ENCODE measurements at regions not wholly inside any gene's neighbourhood (a gene's known extent, or its start where the extent isn't known, plus 50 kb on each side); places are given as distances from the start of the nearest gene placed in this dataset.

GRCh38 chr13:65401315-65401714 lies 1828.8 kb downstream of the PCDH9 start (continued):
- no peak for TF ChIP-seq ZFP36 (IDR thresholded peaks at IDR 0.05; ENCODE audit: borderline replicate concordance, low read depth, low read length, partially characterized antibody)

- BruUV-seq (replicated peaks), result no TSS peak
- H3K36me3 ChIP-seq (replicated peaks in 1 of 2; ENCODE audit: control insufficient read depth in 1 of 2, insufficient read depth in 2 of 2, low read length in 2 of 2), result no peaks in the 10 kb centered on the region
- ATAC-seq, result no peak
Observed at GRCh38 chr13:65400702-65401101, 1829.4 kb downstream of the PCDH9 start.

More at GRCh38 chr13:65400702-65401101, 1829.4 kb downstream of the PCDH9 start:
- H3K4me1 ChIP-seq (ENCODE audit: insufficient read depth, low read length), result no peaks in the 10 kb centered on the region
- no peak overlapping the region for H3K4me2 ChIP-seq (ENCODE audit: low read depth, low read length)
- intact Hi-C loops (cut with micrococcal nuclease; ENCODE audit: unreplicated experiment), result no loop called here
- no peak overlapping the region for H2AFZ ChIP-seq (ENCODE audit: low read length)
- in situ Hi-C loops (cut with HindIII; ENCODE audit: extremely low pct_ligation_motif_present, low pct_unique_long_range_greater_than_20kb), result no loop called here
- POLR2A ChIA-PET, result no interaction called here
- no peak overlapping the region for H3K9ac ChIP-seq (ENCODE audit: insufficient read depth, low read depth, low read length)
- H3K9me3 ChIP-seq (ENCODE audit: low read length), result no peaks in the 10 kb centered on the region
- no peaks in the 10 kb centered on the region for H3K79me2 ChIP-seq (ENCODE audit: insufficient read depth, low read length)
- no peak overlapping the region for H3K27ac ChIP-seq (ENCODE audit: extremely low read length, insufficient read depth, low read length)
- no peak overlapping the region for H3K4me3 ChIP-seq (replicated peaks in 1 of 3; ENCODE audit: insufficient read depth in 1 of 3, low read depth in 2 of 3, low read length in 3 of 3)
- H3K27me3 ChIP-seq (ENCODE audit: control insufficient read depth in 1 of 2, insufficient read depth in 2 of 2, low read length in 2 of 2), result no peaks in the 10 kb centered on the region; a peak in 1 of 5 replicates
- CTCF ChIA-PET (ENCODE audit: low intra/inter-chr PET ratio, low total read pairs), result no interaction called here
- H4K20me1 ChIP-seq (ENCODE audit: insufficient read depth, low read length), result no peaks in the 10 kb centered on the region
- no peak for DNase-seq (ENCODE audit: low spot score)
- WGBS (ENCODE audit: low lambda C conversion rate), result 4% methylated on average over 2 of the region's 2 CpGs
- TF ChIP-seq TEAD3 (CRISPR knock-in tag; optimal IDR thresholded peaks at IDR 0.05; ENCODE audit: borderline replicate concordance), result no peak
- TF ChIP-seq SCMH1 (CRISPR knock-in tag; IDR thresholded peaks at IDR 0.05; ENCODE audit: borderline replicate concordance), result no peak
- no peak for TF ChIP-seq LCORL (IDR thresholded peaks at IDR 0.05)
- no peak for TF ChIP-seq LCORL (CRISPR knock-in tag; IDR thresholded peaks at IDR 0.05)
- no peak for TF ChIP-seq MXI1 (IDR thresholded peaks at IDR 0.05; ENCODE audit: borderline replicate concordance, low read depth, low read length)
- no peak for TF ChIP-seq RERE (CRISPR knock-in tag; IDR thresholded peaks at IDR 0.05; ENCODE audit: low read depth)
- no peak for TF ChIP-seq MXD4 (CRISPR knock-in tag; IDR thresholded peaks at IDR 0.05)
- no peak for TF ChIP-seq MED1 (CRISPR knock-in tag; IDR thresholded peaks at IDR 0.05)
- TF ChIP-seq REST (IDR thresholded peaks at IDR 0.05; ENCODE audit: borderline replicate concordance in 1 of 2, low read depth in 1 of 2, low read length in 2 of 2), result no peak
- no peak for FAIRE-seq
